HepG2 (cell line): ENCODE measurements at regions not wholly inside any gene's neighbourhood (a gene's known extent, or its start where the extent isn't known, plus 50 kb on each side); places are given as distances from the start of the nearest gene placed in this dataset.

Source experiments
- ATAC-seq: fragments of 200-7000 bp; cut with Tn5 transposase; 3 replicates; pipeline ENCODE4 v1.9.1; 2020; ENCODE audit warnings: mild to moderate bottlenecking, moderate library complexity
- BruUV-seq: library from RNA; stranded (reverse); fragments of 400-500 nt; replicated peaks from 2 replicates; lab custom pipeline; 2021; lab: Mats Ljungman, UMichigan
- CTCF ChIA-PET: fragments of 300-600 bp; formaldehyde crosslinking; extraction: SDS; loops from one replicate; lab custom pipeline; 2021; ENCODE audit warnings: low total read pairs, inconsistent platforms, low intra/inter-chr PET ratio; lab: Yijun Ruan, JAX
- POLR2A ChIA-PET: fragments of 350-600 bp; sonication (Branson Sonifier 250); formaldehyde crosslinking; loops from one replicate; lab custom pipeline; 2020; ENCODE audit warnings: antibody characterized with exemption, inconsistent platforms; lab: Yijun Ruan, JAX
- DNase-seq: peaks from one replicate; pipeline ENCODE4 v3.0.0-alpha.2; 2015; ENCODE audit warnings: low spot score
- FAIRE-seq: peaks from 3 replicates; lab custom pipeline; 2011; peaks lifted over from hg19 to GRCh38; lab: Jason Lieb, UNC
- H2AFZ ChIP-seq: one replicate; pipeline ENCODE4 v1.6.1; 2011; ENCODE audit warnings: low read length, inconsistent platforms
- H3K27ac ChIP-seq: fragments of 300-600 bp; 3 replicates; pipeline ENCODE4 v1.8.0; 2011; ENCODE audit warnings: mixed run types, mild to moderate bottlenecking, mixed read lengths, low read length, inconsistent platforms; ENCODE audit not compliant: insufficient read depth; ENCODE audit errors: extremely low read length
- H3K27me3 ChIP-seq, 2 experiments: fragments of 200-600 bp in 1 of 2; 2 replicates in 1 of 2; 3 replicates in 1 of 2; pipeline versions ENCODE4 v1.6.0 to v1.8.0; 2011; ENCODE audit warnings: low read length in 2 of 2, mild to moderate bottlenecking in 2 of 2, moderate library complexity in 2 of 2, inconsistent platforms in 1 of 2; ENCODE audit not compliant: insufficient read depth in 2 of 2, control insufficient read depth in 1 of 2
- H3K36me3 ChIP-seq, 2 experiments: fragments of 200-600 bp in 1 of 2; replicated peaks in 1 of 2; 2 replicates in 1 of 2; 3 replicates in 1 of 2; pipeline versions ENCODE4 v1.5.1 to v1.8.0; 2011; ENCODE audit warnings: low read length in 2 of 2, inconsistent platforms in 1 of 2; ENCODE audit not compliant: insufficient read depth in 2 of 2, control insufficient read depth in 1 of 2
- H3K4me1 ChIP-seq: 2 replicates; pipeline ENCODE4 v1.5.1; 2012; ENCODE audit warnings: low read length, inconsistent platforms; ENCODE audit not compliant: insufficient read depth
- H3K4me2 ChIP-seq: 2 replicates; pipeline ENCODE4 v1.6.0; 2011; ENCODE audit warnings: low read depth, low read length, inconsistent platforms
- H3K4me3 ChIP-seq, 3 experiments: fragments of 200-600 bp in 1 of 3; sonication (generic), shearing (Covaris generic) in 1 of 3; replicated peaks in 1 of 3; 2 replicates each; pipeline ENCODE4 v1.5.1; 2011 to 2016; ENCODE audit warnings: low read length in 3 of 3, inconsistent platforms in 2 of 3, low read depth in 2 of 3, mild to moderate bottlenecking in 2 of 3, control low read depth in 1 of 3, mixed read lengths in 1 of 3; ENCODE audit not compliant: insufficient read depth in 1 of 3
- H3K79me2 ChIP-seq: one replicate; pipeline ENCODE4 v1.6.1; 2011; ENCODE audit warnings: low read length, inconsistent platforms; ENCODE audit not compliant: insufficient read depth
- H3K9ac ChIP-seq: 2 replicates; pipeline ENCODE4 v1.6.0; 2011; ENCODE audit warnings: mild to moderate bottlenecking, low read depth, low read length, inconsistent platforms; ENCODE audit not compliant: insufficient read depth
- H3K9me3 ChIP-seq: 2 replicates; pipeline ENCODE4 v1.5.1; 2012; ENCODE audit warnings: mild to moderate bottlenecking, low read length
- H4K20me1 ChIP-seq: 2 replicates; pipeline ENCODE4 v1.6.0; 2011; ENCODE audit warnings: inconsistent platforms, mild to moderate bottlenecking, low read length, moderate library complexity; ENCODE audit not compliant: insufficient read depth
- ISX ChIP-seq: sonication (generic); formaldehyde crosslinking; conservative IDR thresholded peaks from 2 replicates; pipeline ENCODE4 v1.5.0; 2020; ENCODE audit warnings: missing genetic modification reagents
- NAIF1 ChIP-seq: sonication (generic); formaldehyde crosslinking; IDR thresholded peaks from 2 replicates; pipeline ENCODE4 v1.5.0; 2020; ENCODE audit warnings: mild to moderate bottlenecking, missing genetic modification reagents, borderline replicate concordance
- SMAD9 ChIP-seq: sonication (generic); formaldehyde crosslinking; IDR thresholded peaks from 2 replicates; pipeline ENCODE4 v1.5.1; 2020; ENCODE audit warnings: mild to moderate bottlenecking, missing genetic modification reagents
- ZFP1 ChIP-seq: IDR thresholded peaks from 2 replicates; pipeline ENCODE4 v1.6.1; 2016
- ZFX ChIP-seq: sonication (generic); formaldehyde crosslinking; IDR thresholded peaks from 2 replicates; pipeline ENCODE4 v1.4.0; 2020; ENCODE audit warnings: mild to moderate bottlenecking, low read depth, missing genetic modification reagents, moderate library complexity
- ZNF24 ChIP-seq: fragments of 450-650 bp; IDR thresholded peaks from 2 replicates; pipeline ENCODE4 v1.6.1; 2017; ENCODE audit warnings: antibody characterized with exemption, mild to moderate bottlenecking
- ZNF382 ChIP-seq: sonication (generic); formaldehyde crosslinking; IDR thresholded peaks from 2 replicates; pipeline ENCODE4 v1.5.0; 2020; ENCODE audit warnings: missing genetic modification reagents, mild to moderate bottlenecking, borderline replicate concordance
- WGBS: methylation state at CpG from one replicate; pipeline ENCODE4 v1.1.6; 2017; ENCODE audit warnings: low lambda C conversion rate; 5-methylcytosine and 5-hydroxymethylcytosine counted together
- in situ Hi-C: cut with HindIII; loops from 2 replicates; pipeline ENCODE4 v1.10.0; 2017; ENCODE audit warnings: low pct_unique_long_range_greater_than_20kb; ENCODE audit not compliant: extremely low pct_ligation_motif_present
- intact Hi-C: fragments of 100-400 bp; cut with micrococcal nuclease; formaldehyde crosslinking; loops from one replicate; pipeline ENCODE4 v1.10.0; 2022; ENCODE audit not compliant: unreplicated experiment
- TF ChIP-seq, protein P1 (sequence below): sonication (generic); formaldehyde crosslinking; IDR thresholded peaks from 2 replicates; pipeline ENCODE4 v1.4.0; 2020; ENCODE audit warnings: mild to moderate bottlenecking, low read depth, missing genetic modification reagents
- TF ChIP-seq, protein P2 (sequence below): sonication (generic); formaldehyde crosslinking; IDR thresholded peaks from 2 replicates; pipeline ENCODE4 v1.8.0; 2022; ENCODE audit warnings: missing genetic modification reagents, mild to moderate bottlenecking, inconsistent platforms, borderline replicate concordance
- TF ChIP-seq, protein P3 (sequence below): sonication (generic); formaldehyde crosslinking; IDR thresholded peaks from 2 replicates; pipeline ENCODE4 v1.5.1; 2020; ENCODE audit warnings: mild to moderate bottlenecking, missing genetic modification reagents, moderate library complexity
- TF ChIP-seq, protein P4 (sequence below): sonication (generic); formaldehyde crosslinking; IDR thresholded peaks from 2 replicates; pipeline ENCODE4 v1.4.0; 2020; ENCODE audit warnings: missing genetic modification reagents
- TF ChIP-seq, protein P5 (sequence below): sonication (generic); formaldehyde crosslinking; IDR thresholded peaks from 2 replicates; pipeline ENCODE4 v1.5.1; 2020; ENCODE audit warnings: missing genetic modification reagents, mild to moderate bottlenecking, borderline replicate concordance

DNA sequence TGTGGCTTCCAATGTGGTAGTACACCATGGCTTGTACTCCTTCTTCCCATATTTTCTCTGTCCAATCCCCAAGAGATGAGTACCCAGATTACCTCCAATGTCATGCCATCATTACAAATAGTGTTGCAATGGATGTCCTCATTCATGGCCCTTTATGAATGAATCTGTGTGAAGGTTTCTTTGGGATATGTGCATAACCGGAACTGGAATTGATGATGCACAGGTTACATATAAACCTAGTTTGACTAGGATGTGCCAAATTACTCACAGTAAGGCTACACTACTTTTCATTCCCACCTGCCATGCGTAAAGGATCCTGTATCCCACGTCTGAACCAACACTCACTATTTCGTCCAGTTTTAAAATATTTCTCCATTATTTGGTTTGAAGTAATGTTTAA is 173.9 kb upstream of the CXCR4 start (continued):
- TF ChIP-seq, protein P1, sequence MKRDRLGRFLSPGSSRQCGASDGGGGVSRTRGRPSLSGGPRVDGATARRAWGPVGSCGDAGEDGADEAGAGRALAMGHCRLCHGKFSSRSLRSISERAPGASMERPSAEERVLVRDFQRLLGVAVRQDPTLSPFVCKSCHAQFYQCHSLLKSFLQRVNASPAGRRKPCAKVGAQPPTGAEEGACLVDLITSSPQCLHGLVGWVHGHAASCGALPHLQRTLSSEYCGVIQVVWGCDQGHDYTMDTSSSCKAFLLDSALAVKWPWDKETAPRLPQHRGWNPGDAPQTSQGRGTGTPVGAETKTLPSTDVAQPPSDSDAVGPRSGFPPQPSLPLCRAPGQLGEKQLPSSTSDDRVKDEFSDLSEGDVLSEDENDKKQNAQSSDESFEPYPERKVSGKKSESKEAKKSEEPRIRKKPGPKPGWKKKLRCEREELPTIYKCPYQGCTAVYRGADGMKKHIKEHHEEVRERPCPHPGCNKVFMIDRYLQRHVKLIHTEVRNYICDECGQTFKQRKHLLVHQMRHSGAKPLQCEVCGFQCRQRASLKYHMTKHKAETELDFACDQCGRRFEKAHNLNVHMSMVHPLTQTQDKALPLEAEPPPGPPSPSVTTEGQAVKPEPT (CRISPR knock-in tag), result no peak
- TF ChIP-seq NAIF1 (CRISPR knock-in tag) (no peak), ZFX (CRISPR knock-in tag) (no peak), SMAD9 (CRISPR knock-in tag) (no peak), ZNF382 (no peak), ISX (CRISPR knock-in tag) (no peak), ZNF24 (no peak)
- TF ChIP-seq, protein P2, sequence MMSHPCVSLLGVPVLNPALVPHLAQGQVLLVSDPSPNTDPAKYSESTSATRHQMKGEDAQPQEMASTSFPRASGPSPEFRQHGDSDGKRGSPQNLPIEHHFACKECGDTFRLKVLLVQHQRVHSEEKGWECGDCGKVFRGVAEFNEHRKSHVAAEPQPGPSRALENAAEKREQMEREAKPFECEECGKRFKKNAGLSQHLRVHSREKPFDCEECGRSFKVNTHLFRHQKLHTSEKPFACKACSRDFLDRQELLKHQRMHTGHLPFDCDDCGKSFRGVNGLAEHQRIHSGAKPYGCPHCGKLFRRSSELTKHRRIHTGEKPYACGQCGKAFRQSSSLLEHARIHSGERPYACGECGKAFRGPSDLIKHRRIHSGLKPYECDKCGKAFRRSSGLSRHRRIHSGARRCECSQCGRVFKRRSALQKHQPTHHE (CRISPR knock-in tag), result no peak
- TF ChIP-seq, protein P3, sequence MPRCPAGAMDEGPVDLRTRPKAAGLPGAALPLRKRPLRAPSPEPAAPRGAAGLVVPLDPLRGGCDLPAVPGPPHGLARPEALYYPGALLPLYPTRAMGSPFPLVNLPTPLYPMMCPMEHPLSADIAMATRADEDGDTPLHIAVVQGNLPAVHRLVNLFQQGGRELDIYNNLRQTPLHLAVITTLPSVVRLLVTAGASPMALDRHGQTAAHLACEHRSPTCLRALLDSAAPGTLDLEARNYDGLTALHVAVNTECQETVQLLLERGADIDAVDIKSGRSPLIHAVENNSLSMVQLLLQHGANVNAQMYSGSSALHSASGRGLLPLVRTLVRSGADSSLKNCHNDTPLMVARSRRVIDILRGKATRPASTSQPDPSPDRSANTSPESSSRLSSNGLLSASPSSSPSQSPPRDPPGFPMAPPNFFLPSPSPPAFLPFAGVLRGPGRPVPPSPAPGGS (CRISPR knock-in tag), result no peak

DNA sequence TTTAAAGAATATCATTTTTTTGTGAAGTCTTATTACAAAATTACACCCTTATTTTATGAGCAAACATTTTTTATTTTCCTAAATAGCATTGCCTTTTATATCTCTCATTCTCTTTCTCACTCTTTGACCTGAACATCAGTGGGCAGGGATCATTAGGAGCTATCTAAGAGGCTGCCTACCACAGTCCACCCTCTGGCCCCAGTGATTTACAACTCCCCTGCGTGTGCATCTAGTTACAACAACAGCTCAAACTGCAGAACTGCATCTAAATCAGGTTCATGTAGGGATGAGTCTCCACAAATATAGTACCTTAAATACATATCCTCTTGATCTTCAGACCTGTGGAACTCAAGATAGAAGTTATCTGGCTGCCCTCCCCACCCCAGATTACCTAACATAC is 172.4 kb upstream of the CXCR4 start:
- POLR2A ChIA-PET, result no interaction called here
- WGBS, result 10% methylated on average over 1 of the region's 1 CpG
- ATAC-seq (no peak), FAIRE-seq (no peak), DNase-seq (no peak)
- Histone ChIP-seq H3K9ac (no peak overlapping the region), H3K79me2 (no peaks in the 10 kb centered on the region), H3K27ac (no peak overlapping the region), H2AFZ (no peak overlapping the region), H3K4me3 (no peak overlapping the region), H3K4me2 (no peak overlapping the region), H4K20me1 (no peaks in the 10 kb centered on the region), H3K4me1 (no peaks in the 10 kb centered on the region), H3K27me3 (peaks cover 0 to 2% of the 10 kb centered on the region in 2 experiments; a peak in 2 of 5 replicates), H3K9me3 (no peaks in the 10 kb centered on the region), H3K36me3 (no peaks in the 10 kb centered on the region)
- in situ Hi-C loops (no loop called here), intact Hi-C loops (no loop called here)
- CTCF ChIA-PET, result no interaction called here
- BruUV-seq, result no TSS peak
- TF ChIP-seq, protein P4, sequence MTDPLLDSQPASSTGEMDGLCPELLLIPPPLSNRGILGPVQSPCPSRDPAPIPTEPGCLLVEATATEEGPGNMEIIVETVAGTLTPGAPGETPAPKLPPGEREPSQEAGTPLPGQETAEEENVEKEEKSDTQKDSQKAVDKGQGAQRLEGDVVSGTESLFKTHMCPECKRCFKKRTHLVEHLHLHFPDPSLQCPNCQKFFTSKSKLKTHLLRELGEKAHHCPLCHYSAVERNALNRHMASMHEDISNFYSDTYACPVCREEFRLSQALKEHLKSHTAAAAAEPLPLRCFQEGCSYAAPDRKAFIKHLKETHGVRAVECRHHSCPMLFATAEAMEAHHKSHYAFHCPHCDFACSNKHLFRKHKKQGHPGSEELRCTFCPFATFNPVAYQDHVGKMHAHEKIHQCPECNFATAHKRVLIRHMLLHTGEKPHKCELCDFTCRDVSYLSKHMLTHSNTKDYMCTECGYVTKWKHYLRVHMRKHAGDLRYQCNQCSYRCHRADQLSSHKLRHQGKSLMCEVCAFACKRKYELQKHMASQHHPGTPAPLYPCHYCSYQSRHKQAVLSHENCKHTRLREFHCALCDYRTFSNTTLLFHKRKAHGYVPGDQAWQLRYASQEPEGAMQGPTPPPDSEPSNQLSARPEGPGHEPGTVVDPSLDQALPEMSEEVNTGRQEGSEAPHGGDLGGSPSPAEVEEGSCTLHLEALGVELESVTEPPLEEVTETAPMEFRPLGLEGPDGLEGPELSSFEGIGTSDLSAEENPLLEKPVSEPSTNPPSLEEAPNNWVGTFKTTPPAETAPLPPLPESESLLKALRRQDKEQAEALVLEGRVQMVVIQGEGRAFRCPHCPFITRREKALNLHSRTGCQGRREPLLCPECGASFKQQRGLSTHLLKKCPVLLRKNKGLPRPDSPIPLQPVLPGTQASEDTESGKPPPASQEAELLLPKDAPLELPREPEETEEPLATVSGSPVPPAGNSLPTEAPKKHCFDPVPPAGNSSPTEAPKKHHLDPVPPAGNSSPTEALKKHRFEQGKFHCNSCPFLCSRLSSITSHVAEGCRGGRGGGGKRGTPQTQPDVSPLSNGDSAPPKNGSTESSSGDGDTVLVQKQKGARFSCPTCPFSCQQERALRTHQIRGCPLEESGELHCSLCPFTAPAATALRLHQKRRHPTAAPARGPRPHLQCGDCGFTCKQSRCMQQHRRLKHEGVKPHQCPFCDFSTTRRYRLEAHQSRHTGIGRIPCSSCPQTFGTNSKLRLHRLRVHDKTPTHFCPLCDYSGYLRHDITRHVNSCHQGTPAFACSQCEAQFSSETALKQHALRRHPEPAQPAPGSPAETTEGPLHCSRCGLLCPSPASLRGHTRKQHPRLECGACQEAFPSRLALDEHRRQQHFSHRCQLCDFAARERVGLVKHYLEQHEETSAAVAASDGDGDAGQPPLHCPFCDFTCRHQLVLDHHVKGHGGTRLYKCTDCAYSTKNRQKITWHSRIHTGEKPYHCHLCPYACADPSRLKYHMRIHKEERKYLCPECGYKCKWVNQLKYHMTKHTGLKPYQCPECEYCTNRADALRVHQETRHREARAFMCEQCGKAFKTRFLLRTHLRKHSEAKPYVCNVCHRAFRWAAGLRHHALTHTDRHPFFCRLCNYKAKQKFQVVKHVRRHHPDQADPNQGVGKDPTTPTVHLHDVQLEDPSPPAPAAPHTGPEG, result no peak
- TF ChIP-seq ZFP1 (CRISPR knock-in tag), result no peak
- TF ChIP-seq, protein P5, sequence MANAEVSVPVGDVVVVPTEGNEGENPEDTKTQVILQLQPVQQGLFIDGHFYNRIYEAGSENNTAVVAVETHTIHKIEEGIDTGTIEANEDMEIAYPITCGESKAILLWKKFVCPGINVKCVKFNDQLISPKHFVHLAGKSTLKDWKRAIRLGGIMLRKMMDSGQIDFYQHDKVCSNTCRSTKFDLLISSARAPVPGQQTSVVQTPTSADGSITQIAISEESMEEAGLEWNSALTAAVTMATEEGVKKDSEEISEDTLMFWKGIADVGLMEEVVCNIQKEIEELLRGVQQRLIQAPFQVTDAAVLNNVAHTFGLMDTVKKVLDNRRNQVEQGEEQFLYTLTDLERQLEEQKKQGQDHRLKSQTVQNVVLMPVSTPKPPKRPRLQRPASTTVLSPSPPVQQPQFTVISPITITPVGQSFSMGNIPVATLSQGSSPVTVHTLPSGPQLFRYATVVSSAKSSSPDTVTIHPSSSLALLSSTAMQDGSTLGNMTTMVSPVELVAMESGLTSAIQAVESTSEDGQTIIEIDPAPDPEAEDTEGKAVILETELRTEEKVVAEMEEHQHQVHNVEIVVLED, result no peak
